ENCODE measurements at regions not wholly inside any gene's neighbourhood (a gene's known extent, or its start where the extent isn't known, plus 50 kb on each side); places are given as distances from the start of the nearest gene placed in this dataset.

DNA sequence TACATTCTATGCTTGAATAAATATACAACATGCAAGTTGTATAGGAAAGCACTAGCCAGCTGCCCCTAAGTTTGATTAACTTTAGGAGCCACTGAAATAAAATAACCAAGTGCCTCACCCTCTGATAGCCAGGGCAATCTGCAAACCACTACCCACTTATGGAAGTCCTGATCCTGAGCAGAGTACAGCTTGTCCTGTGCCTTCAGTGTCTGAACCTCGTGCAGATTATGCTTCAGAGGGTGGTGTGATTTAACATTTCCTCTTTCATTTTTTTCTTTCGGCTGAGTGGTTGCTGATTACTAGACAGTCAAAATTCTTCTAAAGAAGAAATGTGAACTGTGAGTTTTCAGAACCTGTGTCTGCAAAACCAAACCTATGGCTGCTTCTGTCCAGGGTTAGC lies 327.7 kb downstream of the PIK3R1 start:
- no peak for DNase-seq
- Histone ChIP-seq H3K9me3 (no peaks in the 10 kb centered on the region), H3K4me1 (peaks cover 0 to 13% (median 0%) of the 10 kb centered on the region in 6 donors), H3K4me3 (no peak overlapping the region), H3K36me3 (no peaks in the 10 kb centered on the region), H3K27ac (no peak overlapping the region), H3K27me3 (replicated peaks in 1 of 7) (peaks cover 0 to 5% (median 0%) of the 10 kb centered on the region in 7 donors)
- intact Hi-C loops (cut with DNase I; ENCODE audit: low total_unique reads): no loop called here
- 7 to 13% (median 9%) methylated on average over 2 of the region's 2 CpGs for WGBS, 5 donors
- TF ChIP-seq POLR2AphosphoS5 (IDR thresholded peaks at IDR 0.05) (no peak), CTCF (IDR thresholded peaks at IDR 0.05 in 8 of 11, conservative IDR thresholded peaks at IDR 0.05 in 3 of 11) (no peak), POLR2A (IDR thresholded peaks at IDR 0.05) (no peak)

DNA sequence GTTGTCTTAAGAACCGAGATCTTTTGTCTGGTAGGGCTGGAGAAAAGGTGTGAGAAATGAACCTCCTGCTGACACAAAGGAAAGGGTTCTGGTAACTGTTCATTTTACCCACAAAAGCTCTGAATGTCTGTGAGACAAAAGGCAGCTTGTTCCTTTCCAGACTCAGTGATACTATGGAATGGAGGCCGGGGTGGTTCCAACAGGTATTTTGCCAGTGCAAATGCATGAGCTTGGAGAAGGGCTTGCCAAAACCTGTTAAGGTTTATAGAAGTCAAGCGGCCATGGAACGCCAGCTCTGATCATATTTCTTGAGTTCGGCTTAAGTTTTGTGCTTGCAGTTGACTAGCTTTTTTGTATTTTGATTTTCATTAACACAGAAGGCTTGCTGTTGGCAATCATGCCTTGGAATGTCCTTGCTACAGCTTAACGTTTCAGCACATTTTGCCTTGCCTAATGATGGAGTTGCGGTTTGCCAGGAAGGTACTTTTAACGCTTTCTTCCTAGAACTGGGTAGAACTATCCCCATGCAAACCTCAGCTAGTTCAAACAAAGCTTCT lies 328.6 kb downstream of the PIK3R1 start:
- H3K4me1 ChIP-seq: peaks cover 0 to 13% (median 0%) of the 10 kb centered on the region in 6 donors
- 83 to 91% (median 91%) methylated on average over 8 of the region's 8 CpGs for WGBS, 5 donors
- H3K27me3 ChIP-seq (replicated peaks in 1 of 7): no peaks in the 10 kb centered on the region
- intact Hi-C loops (cut with DNase I; ENCODE audit: low total_unique reads): no loop called here
- H3K4me3 ChIP-seq: no peak overlapping the region
- no peak for DNase-seq
- H3K36me3 ChIP-seq: no peaks in the 10 kb centered on the region
- H3K9me3 ChIP-seq: no peaks in the 10 kb centered on the region
- no peak overlapping the region for H3K27ac ChIP-seq
- TF ChIP-seq CTCF (IDR thresholded peaks at IDR 0.05 in 8 of 11, conservative IDR thresholded peaks at IDR 0.05 in 3 of 11) (no peak), POLR2AphosphoS5 (IDR thresholded peaks at IDR 0.05) (no peak), POLR2A (IDR thresholded peaks at IDR 0.05) (no peak)

- WGBS, 5 donors: 80 to 93% (median 83%) methylated on average over 14 of the region's 14 CpGs
- intact Hi-C loops (cut with DNase I; ENCODE audit: low total_unique reads): no loop called here
- Histone ChIP-seq H3K9me3 (no peaks in the 10 kb centered on the region), H3K36me3 (no peaks in the 10 kb centered on the region), H3K4me3 (no peak overlapping the region), H3K4me1 (peaks cover 0 to 13% (median 0%) of the 10 kb centered on the region in 6 donors), H3K27ac (no peak overlapping the region), H3K27me3 (replicated peaks in 1 of 7) (no peaks in the 10 kb centered on the region)
- DNase-seq: no peak
- TF ChIP-seq CTCF (IDR thresholded peaks at IDR 0.05 in 8 of 11, conservative IDR thresholded peaks at IDR 0.05 in 3 of 11) (no peak), POLR2A (IDR thresholded peaks at IDR 0.05) (no peak), POLR2AphosphoS5 (IDR thresholded peaks at IDR 0.05) (no peak)
Measured at GRCh38 chr5:68544648-68545552, 329.3 kb downstream of the PIK3R1 start.

DNA sequence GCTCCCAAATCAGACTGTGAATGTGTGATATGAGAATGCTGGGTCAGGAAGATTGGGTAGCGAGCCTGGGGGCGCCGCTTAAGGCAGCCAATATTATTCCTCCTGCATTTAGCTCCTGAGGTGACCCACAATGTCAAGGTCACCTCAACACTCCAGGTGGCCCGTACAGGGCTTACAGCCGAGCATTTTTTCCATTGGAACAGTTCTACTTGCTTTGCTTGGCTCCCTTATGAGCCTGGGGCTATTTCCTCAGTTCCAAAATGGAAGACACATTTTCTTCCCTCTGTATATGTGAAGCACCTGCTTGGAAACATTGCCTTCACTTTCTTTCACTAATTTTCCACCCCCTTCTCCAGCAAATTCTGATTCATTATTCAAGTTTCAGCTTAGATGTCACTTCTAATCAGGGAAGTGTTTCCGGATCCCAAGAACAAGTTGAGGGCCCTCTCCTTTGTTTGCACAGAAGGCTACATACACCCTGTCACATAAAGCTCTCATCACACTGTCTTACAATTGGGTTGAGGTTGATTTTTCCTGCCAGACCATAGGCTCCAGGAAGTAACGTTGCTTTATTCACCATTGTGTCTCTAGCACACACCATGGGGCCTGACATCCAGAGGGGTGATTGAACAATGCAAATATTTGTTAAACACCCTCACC lies 330.2 kb downstream of the PIK3R1 start:
- intact Hi-C loops (cut with DNase I; ENCODE audit: low total_unique reads): no loop called here
- no peak overlapping the region for H3K4me3 ChIP-seq
- WGBS, 5 donors: 78 to 91% (median 81%) methylated on average over 7 of the region's 7 CpGs
- H3K9me3 ChIP-seq: no peaks in the 10 kb centered on the region
- H3K36me3 ChIP-seq: no peaks in the 10 kb centered on the region
- no peaks in the 10 kb centered on the region for H3K27me3 ChIP-seq (replicated peaks in 1 of 7)
- H3K27ac ChIP-seq: no peak overlapping the region
- peaks cover 0 to 13% (median 0%) of the 10 kb centered on the region in 6 donors for H3K4me1 ChIP-seq
- TF ChIP-seq POLR2AphosphoS5 (IDR thresholded peaks at IDR 0.05): no peak
- TF ChIP-seq POLR2A (IDR thresholded peaks at IDR 0.05): no peak
- no peak for TF ChIP-seq CTCF (IDR thresholded peaks at IDR 0.05 in 8 of 11, conservative IDR thresholded peaks at IDR 0.05 in 3 of 11)
- DNase-seq: no peak
